ENCODE measurements at regions not wholly inside any gene's neighbourhood (a gene's known extent, or its start where the extent isn't known, plus 50 kb on each side); places are given as distances from the start of the nearest gene placed in this dataset.

DNA sequence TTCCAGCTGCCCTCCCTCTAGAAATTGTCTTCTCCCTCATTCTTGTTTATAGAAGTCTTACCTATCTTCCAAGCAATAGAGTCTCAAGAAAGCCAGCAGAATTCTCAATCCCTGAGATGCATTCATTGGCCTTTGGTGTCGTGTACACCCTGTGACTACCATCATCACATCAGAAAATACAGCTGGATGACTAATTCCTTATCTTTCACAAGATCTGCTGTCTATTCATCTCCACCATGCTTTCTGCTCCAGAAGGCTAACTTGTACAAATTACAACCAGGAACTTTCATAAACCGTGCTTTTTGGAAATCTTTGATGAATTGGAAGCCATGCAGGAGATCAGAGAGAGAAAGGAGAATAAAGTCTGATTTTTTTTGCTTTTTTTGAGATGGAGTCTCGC, 1062.9 kb upstream of the GHITM start:
- Histone ChIP-seq H3K9ac (ENCODE audit: low read length) (no peak overlapping the region), H3K36me3 (ENCODE audit: control insufficient read depth in 1 of 2, insufficient read depth in 2 of 2, low read length in 2 of 2) (no peaks in the 10 kb centered on the region), H3K4me1 (ENCODE audit: control insufficient read depth in 1 of 2, insufficient read depth in 2 of 2, low read length in 2 of 2) (no peaks in the 10 kb centered on the region), H3K27ac (ENCODE audit: low read depth, low read length) (no peak overlapping the region), H3K4me3 (replicated peaks in 1 of 2; ENCODE audit: low read depth in 1 of 2, low read length in 2 of 2) (no peak overlapping the region), H3K4me2 (ENCODE audit: low read length) (no peak overlapping the region), H3K79me2 (ENCODE audit: insufficient read depth, low read length) (no peaks in the 10 kb centered on the region), H4K20me1 (ENCODE audit: insufficient read depth) (no peaks in the 10 kb centered on the region), H3K9me3 (ENCODE audit: control insufficient read depth in 1 of 2, insufficient read depth in 1 of 2, low read depth in 1 of 2, low read length in 2 of 2) (peaks cover 6 to 29% of the 10 kb centered on the region in 2 experiments; a peak in 2 of 4 replicates), H2AFZ (ENCODE audit: low read depth, low read length, poor library complexity, severe bottlenecking) (no peak overlapping the region), H3K9me2 (ENCODE audit: insufficient read depth) (no peaks in the 10 kb centered on the region), H3K27me3 (ENCODE audit: insufficient read depth, low read length) (no peaks in the 10 kb centered on the region)
- ChIA-PET RAD21 (ENCODE audit: low non-redundant PET in 1 of 2, low total read pairs in 2 of 2, uncharacterized antibody in 2 of 2, unreplicated experiment in 2 of 2) (no interaction called here), POLR2A (no interaction called here), CTCF (no interaction called here)
- no TSS peak for BruUV-seq (replicated peaks)
- intact Hi-C loops (cut with micrococcal nuclease): no loop called here
- TF ChIP-seq ZNF274 (IDR thresholded peaks at IDR 0.05; ENCODE audit: low read depth, low read length) (no peak), POLR2AphosphoS5 (IDR thresholded peaks at IDR 0.05; ENCODE audit: low read depth, low read length) (no peak), POLR2A (IDR thresholded peaks at IDR 0.05; ENCODE audit: borderline replicate concordance, extremely low read depth, insufficient read depth, insufficient read length) (no peak), EZH2 (IDR thresholded peaks at IDR 0.05) (no peak), TCF7L2 (IDR thresholded peaks at IDR 0.05; ENCODE audit: borderline replicate concordance, extremely low read depth, insufficient read depth, insufficient read length) (no peak), ZFX (IDR thresholded peaks at IDR 0.05) (no peak), JUND (IDR thresholded peaks at IDR 0.05) (no peak), CEBPB (IDR thresholded peaks at IDR 0.05; ENCODE audit: low read depth) (no peak), EGR1 (IDR thresholded peaks at IDR 0.05; ENCODE audit: low read depth) (no peak), CBX3 (IDR thresholded peaks at IDR 0.05; ENCODE audit: low read depth) (no peak), EZH2phosphoT487 (IDR thresholded peaks at IDR 0.05; ENCODE audit: borderline replicate concordance) (no peak)
- TF ChIP-seq, protein P1, sequence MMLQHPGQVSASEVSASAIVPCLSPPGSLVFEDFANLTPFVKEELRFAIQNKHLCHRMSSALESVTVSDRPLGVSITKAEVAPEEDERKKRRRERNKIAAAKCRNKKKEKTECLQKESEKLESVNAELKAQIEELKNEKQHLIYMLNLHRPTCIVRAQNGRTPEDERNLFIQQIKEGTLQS (IDR thresholded peaks at IDR 0.05): no peak
- TF ChIP-seq, protein P2, sequence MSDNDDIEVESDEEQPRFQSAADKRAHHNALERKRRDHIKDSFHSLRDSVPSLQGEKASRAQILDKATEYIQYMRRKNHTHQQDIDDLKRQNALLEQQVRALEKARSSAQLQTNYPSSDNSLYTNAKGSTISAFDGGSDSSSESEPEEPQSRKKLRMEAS (IDR thresholded peaks at IDR 0.05): no peak
- TF ChIP-seq, protein P3, sequence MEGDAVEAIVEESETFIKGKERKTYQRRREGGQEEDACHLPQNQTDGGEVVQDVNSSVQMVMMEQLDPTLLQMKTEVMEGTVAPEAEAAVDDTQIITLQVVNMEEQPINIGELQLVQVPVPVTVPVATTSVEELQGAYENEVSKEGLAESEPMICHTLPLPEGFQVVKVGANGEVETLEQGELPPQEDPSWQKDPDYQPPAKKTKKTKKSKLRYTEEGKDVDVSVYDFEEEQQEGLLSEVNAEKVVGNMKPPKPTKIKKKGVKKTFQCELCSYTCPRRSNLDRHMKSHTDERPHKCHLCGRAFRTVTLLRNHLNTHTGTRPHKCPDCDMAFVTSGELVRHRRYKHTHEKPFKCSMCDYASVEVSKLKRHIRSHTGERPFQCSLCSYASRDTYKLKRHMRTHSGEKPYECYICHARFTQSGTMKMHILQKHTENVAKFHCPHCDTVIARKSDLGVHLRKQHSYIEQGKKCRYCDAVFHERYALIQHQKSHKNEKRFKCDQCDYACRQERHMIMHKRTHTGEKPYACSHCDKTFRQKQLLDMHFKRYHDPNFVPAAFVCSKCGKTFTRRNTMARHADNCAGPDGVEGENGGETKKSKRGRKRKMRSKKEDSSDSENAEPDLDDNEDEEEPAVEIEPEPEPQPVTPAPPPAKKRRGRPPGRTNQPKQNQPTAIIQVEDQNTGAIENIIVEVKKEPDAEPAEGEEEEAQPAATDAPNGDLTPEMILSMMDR (IDR thresholded peaks at IDR 0.05 in 2 of 3, conservative IDR thresholded peaks at IDR 0.05 in 1 of 3; ENCODE audit: borderline replicate concordance in 1 of 3, insufficient read depth in 1 of 3, low read depth in 2 of 3, low read length in 2 of 3): no peak
- DNase-seq (ENCODE audit: low read depth, low spot score) (no peak), ATAC-seq (no peak)

Measured in HCT116 (cell line).